GF-D8 (cell line): ENCODE measurements at regions not wholly inside any gene's neighbourhood (a gene's known extent, or its start where the extent isn't known, plus 50 kb on each side); places are given as distances from the start of the nearest gene placed in this dataset.

ENCODE experiments used
- DNase-seq: peaks from one replicate; lab custom pipeline; 2025; lab: John Stamatoyannopoulos, UW

DNA sequence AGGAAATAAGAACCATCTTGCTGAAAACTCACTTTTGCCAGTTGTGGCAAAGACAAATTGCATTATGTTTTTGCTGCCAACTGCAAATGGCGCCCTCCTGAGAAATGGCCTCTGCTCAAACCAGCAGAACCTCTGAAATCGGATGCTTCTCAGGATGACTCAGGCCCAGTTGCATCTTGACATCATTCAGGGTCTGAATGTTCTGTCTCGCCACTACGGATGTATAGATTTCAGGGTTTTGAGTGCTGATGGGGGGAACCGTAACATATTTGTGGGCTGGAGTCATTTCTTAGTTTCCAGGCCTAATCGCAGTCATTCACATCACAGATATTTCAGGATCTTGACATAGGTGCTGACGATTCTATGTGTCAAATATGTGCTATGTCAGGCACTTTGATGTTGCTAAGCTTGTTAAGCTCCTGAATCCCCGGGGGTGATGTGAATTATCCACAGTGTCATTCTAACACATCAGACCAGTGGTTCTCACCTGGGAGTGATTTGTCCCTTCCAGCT lies 207.1 kb downstream of the NFATC2 start:
- no peak for DNase-seq

DNA sequence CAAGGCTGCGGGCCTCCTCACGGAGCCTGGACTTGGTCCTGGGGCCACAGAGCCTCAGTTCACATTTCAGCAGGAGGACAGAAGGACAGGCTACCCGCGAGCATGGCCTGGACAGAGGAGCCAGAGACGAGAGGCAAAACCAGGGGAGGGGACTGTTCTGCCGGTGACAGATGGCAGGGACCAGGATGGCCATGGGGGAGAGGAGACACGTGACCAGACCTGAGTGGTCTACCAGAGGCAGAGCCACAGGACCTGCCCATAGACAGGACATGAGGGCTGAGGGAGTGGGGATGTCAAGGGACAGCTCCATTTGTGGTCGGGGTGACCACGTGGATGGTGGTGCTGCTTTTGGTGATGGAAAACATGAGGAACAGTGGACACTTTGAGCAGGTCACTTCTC lies 207.9 kb downstream of the NFATC2 start:
- DNase-seq = no peak

DNA sequence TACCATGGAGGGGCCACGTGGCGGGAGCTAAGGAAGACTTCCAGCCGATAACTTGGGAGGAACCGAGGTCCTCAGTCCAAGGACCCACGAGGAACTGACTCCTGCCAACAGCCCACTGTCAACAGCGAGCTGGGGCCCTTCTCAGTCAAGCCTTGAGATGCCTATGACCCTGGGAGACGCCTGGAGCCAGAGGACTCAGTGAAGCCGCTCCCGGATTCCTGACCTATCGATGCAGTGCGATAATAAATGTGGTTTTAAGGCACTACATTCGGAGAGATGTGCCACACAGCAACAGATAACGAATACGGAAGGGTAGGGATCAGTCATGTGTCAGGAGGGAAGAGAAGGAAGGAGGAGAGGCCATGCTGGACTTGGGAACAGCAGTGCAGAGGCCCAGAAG lies 208.5 kb downstream of the NFATC2 start:
- no peak for DNase-seq

DNA sequence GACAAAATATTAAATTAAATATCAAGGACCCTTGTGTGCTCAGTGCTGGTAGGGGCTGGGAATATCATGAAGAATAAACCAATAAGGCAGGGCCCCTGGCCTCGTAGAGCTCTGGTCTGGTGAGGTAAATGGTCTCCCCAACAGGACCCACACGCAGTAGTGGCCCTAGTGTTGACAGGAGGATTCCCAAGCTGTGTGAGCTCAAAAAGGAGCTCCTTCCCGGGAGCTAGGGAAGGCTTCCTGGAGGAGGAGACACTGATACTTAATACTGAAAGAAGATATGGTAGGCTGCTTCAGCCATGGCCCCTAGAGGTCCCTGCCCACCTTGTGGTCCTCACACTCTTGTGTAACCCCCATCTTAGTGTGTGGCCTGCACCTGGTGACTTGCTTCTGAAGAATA lies 209.1 kb downstream of the NFATC2 start:
- DNase-seq = no peak

DNA sequence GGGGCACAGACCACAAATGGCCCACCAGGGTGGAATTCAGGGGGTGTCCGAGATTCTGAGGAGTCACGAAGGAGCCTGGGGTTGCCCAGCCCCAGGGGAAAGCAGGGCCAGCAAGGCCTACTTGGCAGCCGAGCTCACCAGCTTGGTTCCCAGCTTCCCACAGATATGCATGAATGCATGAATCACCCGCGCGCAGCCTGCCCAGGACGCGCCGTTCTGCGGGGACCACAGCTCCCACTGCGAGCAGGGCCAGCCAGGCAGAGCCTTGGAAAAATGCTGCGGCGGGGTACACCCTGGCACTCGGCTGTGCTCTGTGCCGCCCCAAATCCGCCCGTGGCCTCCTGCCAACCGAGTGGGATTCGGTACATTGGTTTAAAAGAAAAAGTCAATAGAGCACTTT lies 211.0 kb downstream of the NFATC2 start:
- DNase-seq = no peak

DNA sequence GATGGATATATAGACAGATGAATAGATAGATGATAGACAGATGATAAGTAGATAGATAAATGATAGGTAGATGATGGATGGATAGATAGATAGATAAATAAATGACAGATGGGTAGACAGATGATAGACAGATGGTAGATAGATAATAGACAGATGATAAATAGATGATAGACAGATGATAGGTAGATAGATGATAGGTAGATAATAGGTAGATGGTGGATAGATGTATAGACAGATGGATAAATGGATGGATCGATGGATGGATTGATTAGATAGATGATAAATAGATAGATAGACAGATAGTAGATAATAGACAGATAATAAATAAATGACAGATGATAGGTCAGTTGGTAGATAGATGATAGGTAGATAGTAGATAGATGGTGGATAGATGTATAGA lies 212.7 kb downstream of the NFATC2 start:
- DNase-seq = no peak

DNA sequence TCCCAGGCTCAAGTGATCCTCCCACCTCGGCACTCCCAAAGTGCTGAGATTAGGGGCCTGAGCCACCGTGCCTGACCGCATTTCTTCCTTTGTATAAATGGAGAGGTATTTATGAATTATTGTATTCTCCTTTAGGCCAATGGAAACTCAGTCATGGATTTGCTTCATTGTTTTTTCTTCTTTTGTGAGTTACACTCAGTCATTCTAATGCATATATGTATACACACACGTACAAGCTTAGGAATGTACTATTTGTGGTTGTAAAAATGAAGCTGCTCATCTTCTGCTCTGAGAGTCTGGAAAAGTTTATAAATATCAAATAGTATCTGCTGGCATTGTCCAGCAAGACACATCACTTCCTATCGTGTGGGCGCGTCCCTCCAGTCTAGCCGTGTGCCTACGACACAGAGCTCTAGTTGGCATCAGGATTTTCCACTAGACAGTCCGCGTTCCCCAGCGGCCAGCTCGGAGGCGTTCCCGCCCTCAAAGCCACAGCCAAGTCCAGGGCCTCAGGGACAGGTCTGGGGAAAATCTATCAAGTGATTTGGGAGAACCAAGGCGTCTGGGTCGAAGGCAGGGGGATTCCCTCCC lies 215.2 kb downstream of the NFATC2 start:
- no peak for DNase-seq

DNA sequence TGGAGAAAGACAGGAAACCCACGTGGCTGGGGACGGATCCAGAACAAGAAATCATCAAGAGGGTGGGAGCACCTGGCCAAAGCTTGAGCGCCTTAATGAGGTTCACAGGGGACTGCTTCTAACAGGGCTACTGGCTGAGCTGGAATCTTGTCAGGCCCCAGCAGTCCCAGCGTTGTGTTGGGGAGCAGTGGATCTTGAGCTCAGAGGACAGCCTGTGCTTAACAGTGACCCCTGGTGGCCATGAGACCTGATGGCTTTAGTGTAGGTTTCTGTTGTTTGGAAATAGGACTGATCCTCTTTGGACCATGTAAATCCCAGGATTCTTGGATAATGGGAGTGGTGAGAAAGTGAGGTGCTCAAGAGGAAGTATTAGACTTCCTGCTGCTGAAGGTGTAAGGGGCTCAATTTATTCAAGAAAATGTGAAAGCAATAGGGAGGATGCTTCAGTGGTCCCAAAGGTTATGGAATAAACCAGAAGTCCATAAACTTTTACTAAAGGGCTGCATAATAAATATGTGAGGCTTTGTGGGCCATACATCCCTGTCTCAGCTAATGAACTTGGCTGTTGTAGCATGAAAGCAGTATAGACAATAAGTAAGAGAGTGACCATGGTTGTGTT lies 216.2 kb downstream of the NFATC2 start:
- no peak for DNase-seq

DNA sequence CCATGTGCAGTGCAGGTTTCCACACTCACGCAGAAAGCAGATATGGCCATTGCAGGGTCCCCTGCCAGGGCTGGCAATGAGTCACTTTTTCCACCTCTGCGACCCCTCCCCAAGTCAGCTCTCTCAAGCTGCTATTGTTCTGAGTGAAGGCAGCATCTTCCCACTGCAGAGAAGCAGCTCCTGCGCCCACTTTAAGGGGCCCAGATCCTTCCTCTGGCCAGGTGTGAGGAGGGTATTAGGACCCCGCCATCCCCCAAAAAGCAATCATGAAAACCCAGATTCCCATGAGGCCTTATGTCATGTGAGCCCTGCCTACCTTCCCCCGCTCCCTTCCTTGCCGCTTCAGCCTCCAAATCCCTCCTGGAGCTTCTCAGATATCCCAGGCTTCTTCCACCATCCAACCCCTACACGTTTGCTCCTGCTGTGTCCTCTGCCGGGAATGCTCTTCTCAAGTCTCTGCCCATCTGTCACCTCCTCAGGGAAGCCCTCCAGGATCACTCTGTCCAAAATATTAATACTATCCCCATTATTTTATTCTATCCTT lies 220.3 kb downstream of the NFATC2 start:
- DNase-seq = no peak

DNA sequence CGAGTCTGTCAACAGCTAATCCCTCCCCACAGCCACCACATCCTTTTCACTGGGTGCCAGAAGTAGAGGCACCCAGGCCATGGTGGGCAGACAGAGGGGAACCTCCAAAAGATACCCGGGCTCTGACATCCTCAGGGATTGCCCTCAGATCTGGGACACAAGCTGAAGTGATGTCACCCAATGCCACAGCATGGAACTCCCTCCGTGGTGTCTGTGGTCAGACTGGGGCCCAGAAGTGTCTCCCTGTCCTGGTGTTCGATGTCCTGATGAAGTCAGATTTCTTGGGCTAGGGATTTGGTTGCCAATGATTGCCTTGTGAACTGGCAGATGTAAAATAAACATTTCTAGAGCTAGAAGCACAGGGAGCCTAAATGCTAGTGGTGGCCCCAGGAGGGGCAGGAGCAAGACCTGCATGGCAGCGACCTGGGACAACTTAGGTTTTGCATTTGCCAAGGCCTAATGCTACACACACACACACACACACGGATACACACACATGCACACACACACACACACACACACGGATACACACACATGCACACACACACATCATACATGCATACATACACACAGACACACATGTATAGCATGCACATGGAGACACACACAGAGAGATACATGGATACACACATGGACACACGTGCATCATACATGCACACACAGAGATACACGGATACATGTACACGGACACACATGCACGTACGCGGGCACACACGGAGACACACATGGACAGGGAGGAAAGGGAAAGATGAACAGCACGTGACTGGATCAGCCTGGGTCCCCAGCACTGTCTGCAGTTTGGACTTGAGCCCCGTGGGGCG lies 221.0 kb downstream of the NFATC2 start:
- DNase-seq = no peak

DNA sequence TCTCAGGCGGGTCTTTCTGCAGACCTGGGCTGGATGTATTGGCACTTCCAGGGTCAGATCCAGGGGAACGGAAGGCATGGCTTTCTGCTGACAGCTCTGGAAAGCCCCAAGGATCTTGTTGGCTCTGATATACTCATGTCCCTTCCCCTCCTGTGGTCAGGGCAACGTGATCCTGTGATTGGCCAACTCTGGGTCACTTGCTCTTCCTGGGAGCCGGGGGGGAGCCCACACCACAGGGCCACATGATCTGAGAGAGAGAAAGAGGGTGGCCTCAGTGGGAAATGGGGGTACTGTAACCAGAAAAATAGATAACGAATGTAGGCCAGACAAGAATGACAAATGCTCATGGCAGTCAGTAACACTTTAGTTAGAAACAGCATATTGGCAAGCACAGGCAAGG lies 223.0 kb downstream of the NFATC2 start:
- DNase-seq = no peak

DNA sequence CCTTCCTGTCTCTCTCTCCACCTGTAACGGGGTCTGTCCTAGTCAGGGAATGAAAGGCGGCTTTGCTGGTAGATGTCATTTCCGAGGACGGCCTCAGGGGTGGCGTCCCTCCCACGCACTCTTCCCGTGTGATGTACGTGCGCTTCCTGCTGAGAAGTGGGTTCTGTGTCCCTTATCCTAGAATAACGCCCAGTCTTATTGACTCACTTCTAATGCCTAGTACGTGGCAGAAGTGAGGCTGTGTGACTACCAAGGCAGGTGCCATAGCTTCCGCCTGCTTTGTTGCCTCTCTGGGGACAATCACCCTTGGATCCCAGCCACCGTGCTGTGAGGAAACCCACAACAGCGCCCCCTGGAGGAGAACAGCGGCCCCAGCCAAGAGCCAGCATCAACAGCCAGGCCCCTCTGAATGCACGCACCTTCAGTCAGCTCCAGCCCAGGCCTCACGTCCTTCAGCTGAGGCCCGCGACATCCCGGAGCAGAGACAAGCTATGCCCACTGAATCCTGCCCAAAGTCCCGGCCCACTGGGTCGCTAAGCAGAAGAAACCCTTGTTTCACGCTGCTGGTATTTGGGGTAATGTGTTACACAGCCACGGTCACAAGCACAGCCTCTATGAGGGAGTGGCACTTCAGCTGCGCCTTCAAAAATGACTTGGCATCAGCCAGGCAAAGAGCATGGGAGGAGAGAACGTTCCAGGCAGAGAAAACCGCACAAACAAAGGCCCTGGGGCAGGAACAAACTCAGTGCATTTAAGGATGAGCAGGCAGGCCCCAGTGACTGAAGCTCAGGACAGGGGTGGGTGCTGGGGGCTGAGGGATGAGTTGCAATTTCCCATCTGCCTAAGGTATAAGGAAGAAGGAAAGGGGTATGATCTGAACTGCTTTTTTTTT lies 224.2 kb downstream of the NFATC2 start:
- DNase-seq = no peak

DNA sequence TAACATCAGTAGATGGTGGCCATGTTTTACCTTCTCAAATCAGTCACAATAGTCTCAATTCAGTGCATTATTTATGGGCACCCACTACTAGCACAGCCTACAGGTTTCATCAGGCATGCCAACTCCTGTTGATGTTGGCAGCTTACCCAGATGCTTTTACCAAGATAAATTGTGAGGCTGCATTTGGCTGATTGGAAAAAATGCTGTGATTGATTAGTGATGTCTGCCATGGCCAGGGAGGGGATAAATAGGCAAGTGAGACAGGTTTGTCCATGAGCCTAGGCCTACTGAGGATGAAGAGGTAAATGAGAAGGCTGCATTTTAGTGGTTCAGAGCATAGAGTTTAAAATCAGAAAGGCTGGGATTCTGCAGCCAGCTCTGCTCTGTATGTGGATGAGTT lies 227.1 kb downstream of the NFATC2 start:
- no peak for DNase-seq

DNA sequence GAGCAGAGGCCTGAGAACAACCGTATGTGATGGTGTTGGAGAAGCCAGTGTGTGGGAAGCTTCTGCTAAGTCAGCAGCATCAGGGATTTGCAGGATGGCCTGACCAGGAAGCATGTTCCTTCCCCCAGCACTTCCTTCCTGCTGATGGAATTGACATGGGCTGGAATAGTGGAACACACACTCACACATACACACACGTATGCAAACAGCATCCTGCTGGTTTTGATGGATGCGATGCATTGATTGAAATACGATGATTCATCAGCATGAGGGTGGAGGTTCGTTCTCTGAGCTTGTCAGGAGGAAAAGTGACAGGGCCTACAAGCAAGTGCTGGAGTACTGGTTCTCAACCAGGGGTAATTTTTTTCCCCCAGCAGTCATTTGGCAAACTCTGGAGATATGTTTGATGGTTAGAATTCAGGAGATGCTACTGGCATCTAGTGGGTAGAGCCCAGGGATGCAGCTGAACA lies 229.1 kb downstream of the NFATC2 start:
- no peak for DNase-seq

DNA sequence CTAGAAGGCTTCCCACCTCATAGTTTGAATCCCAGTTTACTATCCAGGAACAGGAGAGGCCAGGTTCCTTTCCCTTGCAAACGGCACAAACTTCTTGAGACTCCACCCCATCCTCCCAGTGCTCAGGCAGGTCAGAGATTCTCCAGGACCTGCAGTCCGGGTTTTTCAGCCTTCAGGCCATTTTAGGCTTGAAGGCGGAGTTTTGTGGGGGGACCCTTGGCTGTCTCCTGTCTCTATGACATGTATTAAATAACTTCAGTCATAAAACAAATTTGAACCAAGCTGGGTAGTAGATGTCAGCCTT lies 230.1 kb downstream of the NFATC2 start:
- DNase-seq = no peak

DNA sequence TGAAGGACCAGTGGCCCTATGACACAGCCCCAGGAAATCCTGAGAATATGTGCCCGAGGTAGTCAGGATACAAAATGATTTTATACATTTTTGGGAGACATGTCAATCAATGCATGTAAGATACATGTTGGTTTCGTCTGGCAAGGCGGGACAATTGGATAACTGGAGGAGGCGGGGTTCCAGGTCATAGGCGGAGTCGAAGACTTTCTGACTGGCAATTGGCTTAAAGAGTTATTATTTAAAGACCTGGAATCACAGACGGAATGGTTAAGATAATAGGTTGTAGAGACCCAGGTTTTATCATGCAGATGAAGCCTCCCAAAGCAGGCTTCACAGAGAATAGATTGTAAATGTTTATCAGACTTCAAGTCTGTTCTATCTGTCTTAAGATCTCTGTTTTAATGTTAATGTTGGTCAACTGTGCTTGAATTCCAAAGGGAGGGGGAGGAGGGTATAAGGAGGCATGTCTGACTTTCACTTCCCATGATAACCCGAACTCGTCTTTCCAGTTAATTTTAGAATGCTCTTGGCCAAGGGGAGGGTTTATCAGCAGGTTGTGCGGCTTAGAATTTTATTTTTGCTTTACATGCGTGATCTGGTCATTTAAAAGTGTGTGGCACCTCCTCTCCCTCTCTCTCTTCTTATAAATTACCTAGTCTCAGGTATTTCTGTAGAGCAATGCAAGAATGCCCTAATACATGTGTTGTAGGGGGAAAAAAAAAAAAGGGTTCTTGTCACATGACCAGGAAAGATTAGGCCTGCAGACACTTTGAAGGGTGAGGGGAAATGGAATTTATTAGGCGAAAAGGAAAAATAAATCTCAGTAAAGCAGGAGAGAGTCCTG lies 230.7 kb downstream of the NFATC2 start:
- no peak for DNase-seq

DNA sequence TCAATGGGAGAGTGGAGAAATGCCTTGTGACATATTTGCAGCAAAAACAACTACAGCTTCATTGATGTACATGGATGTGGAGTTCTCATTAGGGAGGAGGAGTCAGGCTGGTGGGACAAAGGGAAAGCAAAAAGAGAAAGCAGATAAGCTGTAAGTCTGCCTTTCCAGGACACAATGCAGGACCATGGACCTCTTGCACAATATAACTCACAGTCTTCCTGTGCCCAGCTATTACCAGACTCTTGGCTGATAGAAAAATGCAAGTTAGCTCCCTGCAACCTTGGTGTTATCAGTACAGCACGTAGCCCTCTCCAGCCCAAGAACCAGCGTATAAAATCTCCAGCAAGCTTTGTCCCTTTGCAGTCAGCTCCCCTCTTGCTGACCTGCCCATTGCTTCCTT lies 232.3 kb downstream of the NFATC2 start:
- DNase-seq = no peak

DNA sequence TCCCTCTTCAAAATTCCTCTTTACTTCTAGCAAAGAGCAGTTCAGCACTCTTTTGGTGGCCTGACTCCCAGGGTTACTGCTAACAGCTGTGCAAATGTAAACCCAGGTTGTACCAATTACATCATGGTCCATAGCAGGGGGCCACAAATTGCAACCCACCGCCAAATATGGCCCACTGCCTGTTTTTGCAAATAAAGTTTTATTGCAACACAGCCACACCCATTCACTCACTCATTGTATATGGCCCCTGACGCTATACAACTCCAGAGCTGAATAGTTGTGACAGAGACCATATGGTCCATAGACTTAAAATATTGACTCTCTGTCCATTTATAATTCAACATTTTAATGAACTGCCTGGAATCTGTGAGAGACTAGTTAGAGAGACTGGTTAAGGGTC lies 233.4 kb downstream of the NFATC2 start:
- DNase-seq = no peak

DNA sequence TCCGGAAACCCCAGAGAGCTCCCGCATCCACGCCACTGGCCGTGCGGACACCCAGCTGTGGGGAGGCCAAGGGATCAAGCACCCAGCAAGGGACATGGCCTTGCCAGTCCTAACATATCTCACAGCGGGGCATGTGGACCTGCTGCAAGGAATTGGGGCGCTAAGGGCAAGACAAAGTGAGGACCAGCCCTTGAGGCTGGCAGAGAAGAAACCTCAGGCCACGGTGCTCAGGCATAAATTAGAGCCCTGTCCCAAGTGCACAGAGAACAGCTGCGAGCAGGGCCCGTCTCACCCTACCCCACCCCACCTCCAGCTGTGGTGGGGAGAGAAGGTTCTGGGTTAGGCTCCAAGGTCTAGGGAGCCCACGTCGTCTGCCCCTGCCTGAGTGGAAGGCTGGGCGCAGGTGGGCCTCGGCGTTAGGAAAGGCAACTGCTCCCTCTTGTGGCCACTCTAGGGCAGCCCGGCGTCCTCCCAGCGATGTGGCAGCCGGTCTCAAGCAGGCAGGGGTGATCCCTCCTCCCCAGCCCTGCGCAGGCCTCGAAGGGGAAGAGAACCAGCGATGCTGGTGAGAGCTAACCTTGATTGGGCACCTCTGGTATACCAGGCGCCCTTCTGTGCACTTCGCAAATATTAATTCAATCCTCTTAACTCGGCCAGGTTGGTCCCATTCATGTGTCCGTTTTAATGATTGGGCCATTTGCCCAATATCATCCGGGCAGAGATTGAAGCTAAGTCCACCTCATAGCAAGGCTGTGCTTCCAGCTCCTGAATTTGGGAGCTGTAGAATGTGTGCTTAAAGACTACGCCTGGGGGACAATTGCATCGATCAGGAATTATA lies 235.8 kb downstream of the NFATC2 start:
- no peak for DNase-seq

DNA sequence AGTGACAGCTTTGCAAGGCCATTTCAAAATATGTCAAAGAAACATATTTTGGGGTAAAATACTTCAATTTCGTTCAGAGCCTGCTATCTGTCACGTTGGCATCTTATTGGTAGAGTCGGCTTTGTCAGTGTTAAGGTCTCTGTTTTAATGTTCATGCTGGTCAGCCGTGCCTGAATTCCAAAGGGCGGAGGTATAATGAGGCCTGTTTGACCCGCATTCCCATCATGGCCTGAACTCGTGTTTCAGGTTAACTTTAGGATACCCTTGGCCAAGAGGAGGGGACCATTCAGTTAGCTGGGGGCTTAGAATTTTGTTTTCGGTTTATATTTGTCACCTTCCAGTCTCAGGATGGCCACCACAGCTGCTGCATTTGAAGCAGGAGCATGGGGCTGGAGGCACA lies 236.4 kb downstream of the NFATC2 start:
- no peak for DNase-seq
